Right renal cortex interstitium (tissue), 3 donors: ENCODE measurements at regions not wholly inside any gene's neighbourhood (a gene's known extent, or its start where the extent isn't known, plus 50 kb on each side); places are given as distances from the start of the nearest gene placed in this dataset.

ENCODE experiments used
- DNase-seq, 3 donors: peaks; one replicate each; pipeline ENCODE4 v3.0.0-alpha.2; 2013; ENCODE audit warnings: low read depth in 3 of 3, low spot score in 2 of 3

DNA sequence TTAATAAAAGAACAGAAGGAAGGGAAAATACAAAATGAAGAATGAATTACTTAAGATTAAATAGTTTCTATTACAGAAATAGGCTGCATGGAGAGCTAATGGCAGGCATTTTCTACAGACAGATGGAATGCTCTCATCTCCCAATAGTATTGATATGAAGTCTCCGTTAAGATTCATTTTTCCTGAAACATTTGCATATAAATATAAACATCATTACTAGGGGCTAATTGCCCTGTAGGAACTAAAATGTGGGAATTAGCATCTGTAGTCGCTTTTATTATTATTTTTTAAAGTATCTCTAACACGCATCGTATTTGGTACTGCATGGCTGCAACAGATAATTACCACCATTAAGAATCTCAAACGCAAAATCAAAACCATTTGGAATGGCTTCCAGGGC lies 2275.5 kb downstream of the MAT2B start:
- DNase-seq: no peak

GRCh38 chr5:165781738-165782137 lies 2276.3 kb downstream of the MAT2B start:
- DNase-seq: no peak

DNA sequence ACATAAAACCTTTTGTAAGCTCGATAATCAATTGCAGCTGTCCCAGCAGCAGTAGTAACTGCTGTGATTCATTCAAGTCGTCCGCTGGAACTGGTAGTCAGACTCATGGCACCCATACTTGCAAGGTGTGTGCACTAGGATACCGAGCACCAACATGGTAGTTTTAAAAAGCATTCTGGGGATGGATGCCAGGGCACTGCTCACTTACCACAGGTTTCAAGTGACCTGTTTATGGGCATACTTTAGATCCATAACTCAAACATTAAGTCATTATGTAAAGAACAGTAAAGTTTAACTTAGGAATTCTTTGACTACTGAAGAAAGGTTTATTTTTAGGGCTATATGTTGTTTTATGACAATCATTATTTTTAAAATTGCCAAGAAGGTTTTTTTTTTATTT lies 2277.6 kb downstream of the MAT2B start:
- DNase-seq: no peak

DNA sequence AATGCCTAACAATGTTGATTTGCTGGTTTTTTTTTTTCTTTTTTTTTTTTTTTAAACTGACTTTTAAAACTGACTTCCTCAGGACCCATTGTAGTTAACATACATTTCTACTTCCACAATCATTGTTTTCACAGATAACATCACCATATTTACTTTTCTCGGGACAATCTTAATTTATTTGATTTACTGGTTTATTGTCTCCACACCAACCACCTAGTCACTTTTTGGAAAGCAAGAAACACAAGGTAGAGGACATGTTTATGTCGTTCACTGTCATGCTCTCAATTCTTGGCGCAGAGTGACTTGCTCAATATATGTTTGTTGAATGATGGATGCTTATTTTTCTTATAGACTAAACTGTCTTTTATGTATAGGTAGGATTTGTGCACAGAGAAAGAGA lies 2280.7 kb downstream of the MAT2B start:
- no peak for DNase-seq

DNA sequence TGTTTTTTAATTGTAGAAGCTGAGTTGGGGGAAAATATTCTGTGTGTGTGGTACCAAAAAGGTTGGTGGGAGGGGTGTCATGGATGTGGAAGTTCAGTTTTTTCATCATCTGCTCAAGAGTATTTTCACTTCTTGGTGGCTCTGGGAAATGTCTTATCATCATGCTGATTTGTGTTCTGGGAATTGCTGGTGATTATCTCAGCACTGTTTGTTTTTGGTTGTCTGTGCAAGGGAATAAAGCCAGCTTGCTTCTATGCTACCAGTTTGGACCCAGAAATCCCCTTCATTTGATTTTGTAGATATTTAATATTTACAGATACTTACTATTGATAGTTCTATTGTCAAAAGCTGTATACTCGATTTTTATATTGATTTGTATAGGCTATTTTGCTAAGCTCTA lies 2289.7 kb downstream of the MAT2B start:
- DNase-seq: no peak

GRCh38 chr5:165805756-165806155 lies 2300.3 kb downstream of the MAT2B start:
- no peak for DNase-seq

DNA sequence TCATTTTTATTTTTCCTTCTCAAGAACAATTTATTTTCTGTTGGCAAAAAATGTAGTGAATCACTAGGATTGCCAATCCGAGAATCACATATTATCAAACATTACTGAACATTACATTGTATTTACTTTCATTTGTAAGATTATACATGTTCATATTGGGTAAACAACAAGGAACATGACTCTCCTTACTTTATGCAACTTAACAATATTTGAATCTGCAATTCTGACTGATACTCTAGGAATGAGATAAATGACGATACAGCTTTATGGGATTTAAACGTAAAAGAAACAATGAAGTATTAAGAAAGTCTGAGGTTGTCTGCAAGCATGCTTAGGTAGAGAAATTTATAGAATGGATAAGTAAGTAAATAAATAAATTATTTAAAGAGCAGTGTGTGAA lies 2302.9 kb downstream of the MAT2B start:
- DNase-seq: no peak

DNA sequence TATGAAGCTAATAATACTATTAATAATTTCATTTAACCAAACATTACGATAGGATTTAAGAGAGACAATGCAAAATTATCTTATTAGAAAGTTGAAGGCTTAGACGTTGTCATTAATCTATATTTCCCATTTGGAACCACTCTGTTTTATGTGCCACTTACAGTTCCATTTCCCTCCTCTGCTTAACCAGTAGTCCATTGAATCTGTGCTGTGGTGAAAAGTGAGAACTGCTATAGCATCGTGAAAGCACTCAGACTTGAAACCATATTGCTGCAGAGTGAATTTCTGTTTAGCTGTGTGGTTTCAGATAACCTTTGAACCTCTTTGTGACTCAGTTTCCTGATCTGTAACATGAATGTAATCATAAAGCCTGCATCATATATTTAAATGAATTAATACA lies 2304.5 kb downstream of the MAT2B start:
- no peak for DNase-seq

DNA sequence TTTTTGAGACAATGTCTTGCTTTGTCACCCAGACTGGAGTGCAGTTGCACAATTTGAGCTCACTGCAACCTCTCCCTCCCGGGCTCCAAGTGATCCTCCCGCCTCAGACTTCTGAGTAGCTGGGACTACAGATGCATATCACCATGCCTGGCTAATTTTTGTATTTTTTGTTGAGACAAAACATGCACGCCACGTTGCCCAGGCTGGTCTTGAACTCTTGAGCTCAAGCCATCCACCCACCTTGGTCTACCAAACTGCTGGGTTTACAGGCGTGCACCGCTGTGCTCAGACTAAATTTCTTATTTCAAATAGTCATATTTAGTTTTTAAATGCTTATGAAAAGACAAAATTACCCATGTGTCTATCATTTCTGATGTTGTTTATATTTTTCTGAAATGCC lies 2324.1 kb downstream of the MAT2B start:
- DNase-seq: no peak

DNA sequence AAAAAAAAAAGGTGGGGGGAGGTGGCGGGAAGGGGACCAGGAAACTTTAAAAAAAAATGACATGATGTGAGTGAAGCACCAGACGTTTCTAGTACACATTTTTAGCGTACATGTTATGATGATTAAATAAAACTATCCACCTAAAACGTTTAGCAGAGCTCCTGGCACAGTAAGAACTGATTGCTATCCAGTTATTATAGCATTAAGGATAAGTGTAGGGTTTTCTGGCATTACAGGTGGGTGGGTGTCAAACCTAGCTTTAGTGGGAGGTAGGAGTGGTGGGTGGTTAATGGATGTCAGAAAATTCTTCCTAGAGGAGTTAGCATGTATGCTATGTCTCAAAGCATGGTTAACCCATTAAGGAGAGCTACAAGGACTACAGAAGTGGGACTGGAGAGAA lies 2329.5 kb downstream of the MAT2B start:
- DNase-seq: no peak

- DNase-seq: no peak
Measured at GRCh38 chr5:165836046-165836445, 2330.6 kb downstream of the MAT2B start.

DNA sequence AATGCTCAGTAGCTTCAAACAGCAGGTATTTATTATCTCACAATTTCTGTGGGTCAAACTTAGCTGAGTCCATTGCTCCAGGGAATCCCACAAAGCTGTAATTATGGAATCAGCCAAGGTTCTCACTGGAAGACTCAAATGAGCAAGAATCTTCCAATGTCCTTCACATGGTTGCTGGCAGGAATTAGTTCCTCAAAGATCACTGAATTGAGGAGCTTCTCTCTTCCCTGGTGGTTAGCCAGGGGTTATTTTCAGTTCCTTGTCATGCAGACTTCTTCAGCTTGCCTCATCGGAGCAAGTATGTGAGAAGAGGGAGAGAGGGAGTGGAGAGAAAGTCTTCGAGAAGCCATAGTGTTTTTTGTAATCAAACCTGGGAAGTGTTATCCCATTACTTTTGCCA lies 2331.9 kb downstream of the MAT2B start:
- no peak for DNase-seq

GRCh38 chr5:165844571-165844970 lies 2339.2 kb downstream of the MAT2B start:
- no peak for DNase-seq

GRCh38 chr5:165858118-165858517 lies 2352.7 kb downstream of the MAT2B start:
- no peak for DNase-seq

DNA sequence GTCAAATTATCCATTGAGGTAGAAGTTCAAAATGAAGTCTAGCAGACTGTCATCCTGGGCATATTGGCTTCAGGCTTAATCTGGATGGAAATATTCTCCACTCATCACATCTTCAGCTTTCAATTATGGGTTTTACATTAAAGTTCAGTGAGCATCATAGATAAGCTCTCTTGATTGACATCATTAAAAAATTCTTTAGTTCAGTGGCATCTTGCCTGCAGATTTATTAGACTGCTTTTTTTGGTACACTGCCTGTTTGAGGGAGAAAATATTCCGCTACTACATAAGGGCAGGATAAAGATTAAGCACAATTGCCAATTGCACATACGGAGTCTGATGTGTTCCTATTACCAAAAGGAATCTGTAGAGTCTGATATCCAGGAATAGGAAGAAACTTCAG lies 2353.8 kb downstream of the MAT2B start:
- no peak for DNase-seq

GRCh38 chr5:165863239-165863638 lies 2357.8 kb downstream of the MAT2B start:
- DNase-seq: no peak

DNA sequence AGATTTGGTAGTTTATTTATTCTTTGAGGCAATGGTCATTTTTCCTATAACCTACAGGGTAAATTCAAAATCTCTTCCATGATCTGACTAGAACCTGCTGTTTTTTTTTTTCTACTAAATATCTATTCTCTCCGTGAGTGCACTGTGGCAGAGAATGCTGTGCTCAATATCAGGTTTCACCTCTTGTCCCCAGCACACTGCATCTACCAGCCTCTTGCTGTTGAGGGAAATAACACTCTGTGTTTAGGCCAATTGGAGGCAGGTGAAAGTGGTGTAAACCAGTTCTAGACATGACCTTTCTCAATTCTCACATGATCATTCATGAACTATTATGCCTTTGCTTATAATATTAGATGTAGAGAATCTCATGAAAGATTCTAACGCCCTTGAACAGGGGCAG lies 2365.9 kb downstream of the MAT2B start:
- no peak for DNase-seq

- DNase-seq: no peak
Measured at GRCh38 chr5:165874851-165875250, 2369.4 kb downstream of the MAT2B start.

DNA sequence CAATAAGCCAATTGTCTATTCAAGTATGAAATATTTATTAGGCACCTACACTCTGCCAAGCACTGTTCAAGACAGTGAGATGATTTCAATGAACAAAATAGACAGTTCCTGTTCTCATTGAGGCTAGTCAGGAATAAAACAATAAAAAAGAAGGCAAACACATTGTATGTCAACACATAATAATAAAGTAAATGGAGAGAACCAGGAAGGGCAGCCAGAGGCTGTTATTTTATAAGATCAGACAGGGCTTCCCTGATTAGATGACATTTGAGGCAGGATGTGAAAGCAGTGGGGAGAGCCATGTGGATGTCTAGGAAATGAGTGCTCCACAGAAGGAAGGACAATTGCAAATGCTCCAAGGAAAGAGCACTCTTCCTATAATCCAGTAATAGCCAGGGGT lies 2371.1 kb downstream of the MAT2B start:
- no peak for DNase-seq

GRCh38 chr5:165877475-165877874 lies 2372.1 kb downstream of the MAT2B start:
- DNase-seq: no peak

- no peak for DNase-seq
Measured at GRCh38 chr5:165881259-165881658, 2375.8 kb downstream of the MAT2B start.

- DNase-seq: no peak
Measured at GRCh38 chr5:165882099-165882498, 2376.7 kb downstream of the MAT2B start.

- DNase-seq: no peak
Measured at GRCh38 chr5:165885623-165886350, 2380.4 kb downstream of the MAT2B start.
